Mesothelial cell of epicardium (in vitro differentiated cells): ENCODE measurements at regions not wholly inside any gene's neighbourhood (a gene's known extent, or its start where the extent isn't known, plus 50 kb on each side); places are given as distances from the start of the nearest gene placed in this dataset.

ENCODE experiments used
- DNase-seq, 2 experiments: peaks; one replicate each; pipeline ENCODE4 v3.0.0; 2021; ENCODE audit warnings: low spot score in 2 of 2; ENCODE audit not compliant: unreplicated experiment in 2 of 2
- H3K27ac Mint-ChIP-seq: 2 replicates; pipeline ENCODE4 v1.8.0; 2021; ENCODE audit warnings: mixed read lengths
- H3K27me3 Mint-ChIP-seq: 2 replicates; pipeline ENCODE4 v1.8.0; 2021; ENCODE audit warnings: low read depth, mixed read lengths
- H3K36me3 Mint-ChIP-seq: 2 replicates; pipeline ENCODE4 v1.8.0; 2021; ENCODE audit warnings: mixed read lengths
- H3K4me1 Mint-ChIP-seq: 2 replicates; pipeline ENCODE4 v1.8.0; 2021; ENCODE audit warnings: mixed read lengths
- H3K4me3 Mint-ChIP-seq: 2 replicates; pipeline ENCODE4 v1.8.0; 2021; ENCODE audit warnings: mild to moderate bottlenecking, moderate library complexity, mixed read lengths
- H3K9me3 Mint-ChIP-seq: 2 replicates; pipeline ENCODE4 v1.8.0; 2021; ENCODE audit warnings: mixed read lengths
- CTCF ChIP-seq: fragments of 200-600 bp; sonication (generic); IDR thresholded peaks from one replicate; pipeline ENCODE4 v1.5.0; 2021; ENCODE audit warnings: antibody characterized with exemption; ENCODE audit not compliant: unreplicated experiment

GRCh38 chr9:103364753-103365152 lies 369.6 kb downstream of the CYLC2 start:
- Mint-ChIP-seq H3K27ac (no peak overlapping the region), H3K27me3 (no peaks in the 10 kb centered on the region), H3K4me1 (peaks cover 4% of the 10 kb centered on the region), H3K9me3 (peaks cover 8% of the 10 kb centered on the region), H3K4me3 (no peak overlapping the region), H3K36me3 (no peaks in the 10 kb centered on the region)
- no peak for TF ChIP-seq CTCF
- no peak for DNase-seq

- H3K4me3 Mint-ChIP-seq: no peak overlapping the region
- H3K9me3 Mint-ChIP-seq: no peaks in the 10 kb centered on the region
- peaks cover 34% of the 10 kb centered on the region for H3K4me1 Mint-ChIP-seq
- no peaks in the 10 kb centered on the region for H3K27me3 Mint-ChIP-seq
- no peak for DNase-seq
- no peaks in the 10 kb centered on the region for H3K36me3 Mint-ChIP-seq
- no peak for TF ChIP-seq CTCF
- no peak overlapping the region for H3K27ac Mint-ChIP-seq
These were observed 376.0 kb downstream of the CYLC2 start for GRCh38 chr9:103371152-103371551.

GRCh38 chr9:103372828-103373227 lies 377.7 kb downstream of the CYLC2 start:
- Mint-ChIP-seq H3K27me3 (no peaks in the 10 kb centered on the region), H3K27ac (peak overlapping the region; percentile 59)

GRCh38 chr9:103377667-103378066 lies 382.5 kb downstream of the CYLC2 start:
- Mint-ChIP-seq H3K27me3 (no peaks in the 10 kb centered on the region), H3K4me1 (peaks cover 24% of the 10 kb centered on the region), H3K36me3 (peaks cover 2% of the 10 kb centered on the region), H3K27ac (no peak overlapping the region), H3K4me3 (no peak overlapping the region), H3K9me3 (peaks cover 9% of the 10 kb centered on the region)
- no peak for DNase-seq
- no peak for TF ChIP-seq CTCF

More at GRCh38 chr9:103372828-103373227, 377.7 kb downstream of the CYLC2 start:
- Mint-ChIP-seq H3K9me3 (no peaks in the 10 kb centered on the region), H3K36me3 (no peaks in the 10 kb centered on the region), H3K4me1 (peaks cover 35% of the 10 kb centered on the region), H3K4me3 (no peak overlapping the region)
- DNase-seq: no peak
- no peak for TF ChIP-seq CTCF

GRCh38 chr9:103397868-103398600 lies 402.9 kb downstream of the CYLC2 start:
- no peaks in the 10 kb centered on the region for H3K36me3 Mint-ChIP-seq
- H3K4me3 Mint-ChIP-seq: no peak overlapping the region
- no peaks in the 10 kb centered on the region for H3K27me3 Mint-ChIP-seq
- DNase-seq: peak in 1 of 2 experiments; percentile 46
- no peaks in the 10 kb centered on the region for H3K4me1 Mint-ChIP-seq
- TF ChIP-seq CTCF: peak; percentile 69
- peaks cover 4% of the 10 kb centered on the region for H3K9me3 Mint-ChIP-seq
- H3K27ac Mint-ChIP-seq: no peak overlapping the region
